ENCODE measurements at regions not wholly inside any gene's neighbourhood (a gene's known extent, or its start where the extent isn't known, plus 50 kb on each side); places are given as distances from the start of the nearest gene placed in this dataset.
"Not testable (repeated sequence)": the region's sequence is repeated elsewhere in the genome, so short reads cannot be mapped to it uniquely, and the experiment has no call there.

DNA sequence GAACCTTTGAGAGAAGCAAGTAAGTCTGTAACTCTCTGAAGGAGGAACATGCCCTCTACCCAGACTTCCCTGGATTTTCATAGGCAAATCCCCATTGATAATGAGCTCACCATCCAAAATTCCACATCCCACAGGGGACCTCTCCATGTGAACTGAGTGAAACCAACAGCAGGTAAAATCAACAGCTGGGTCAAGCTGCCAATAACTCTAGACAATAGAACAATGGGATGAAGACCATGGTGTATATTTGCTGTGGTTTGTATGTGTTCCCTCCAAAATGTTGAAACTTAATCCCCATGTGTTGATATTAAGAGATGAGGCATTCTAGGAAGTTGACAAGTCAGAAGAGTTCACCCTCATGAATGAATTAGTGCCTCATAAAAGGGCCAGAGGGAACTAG, 110.2 kb upstream of the MYO10 start:
- no peak for DNase-seq
- H3K4me3 Mint-ChIP-seq: no peak overlapping the region
- no peaks in the 10 kb centered on the region for H3K36me3 Mint-ChIP-seq (ENCODE audit: low read depth)
- CTCF ChIA-PET: interaction anchor here (0.7 kb wide), 1 partner anchor 64 kb away, joined by 4 read pairs; no protein-coding TSS in a partner anchor
- intact Hi-C loops (cut with micrococcal nuclease): no loop called here
- H3K27me3 Mint-ChIP-seq (ENCODE audit: low read depth): no peaks in the 10 kb centered on the region
- no peaks in the 10 kb centered on the region for H3K4me1 Mint-ChIP-seq (ENCODE audit: low read depth)
- peaks cover 1% of the 10 kb centered on the region for H3K9me3 Mint-ChIP-seq
- H3K27ac Mint-ChIP-seq: no peak overlapping the region

DNA sequence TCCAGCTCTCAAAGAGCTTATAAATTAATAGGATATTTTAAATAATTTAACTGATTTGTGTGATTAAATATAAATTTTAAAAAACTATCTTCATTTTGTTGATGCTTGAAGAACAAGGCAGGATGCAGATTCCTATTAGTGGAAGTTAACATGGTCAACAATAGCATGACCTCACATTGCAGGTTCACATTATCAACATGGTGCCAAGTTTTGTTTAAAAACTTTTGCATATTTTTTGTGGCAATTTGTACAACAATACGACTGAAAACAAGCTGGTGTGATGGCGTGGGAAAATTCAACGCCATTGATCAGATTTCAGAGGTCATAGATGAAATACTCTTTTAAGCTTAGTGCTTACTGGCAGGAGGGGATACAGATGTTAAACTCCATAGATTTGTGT, 114.1 kb upstream of the MYO10 start:
- Mint-ChIP-seq H3K27ac (no peak overlapping the region), H3K4me1 (ENCODE audit: low read depth) (no peaks in the 10 kb centered on the region)

DNA sequence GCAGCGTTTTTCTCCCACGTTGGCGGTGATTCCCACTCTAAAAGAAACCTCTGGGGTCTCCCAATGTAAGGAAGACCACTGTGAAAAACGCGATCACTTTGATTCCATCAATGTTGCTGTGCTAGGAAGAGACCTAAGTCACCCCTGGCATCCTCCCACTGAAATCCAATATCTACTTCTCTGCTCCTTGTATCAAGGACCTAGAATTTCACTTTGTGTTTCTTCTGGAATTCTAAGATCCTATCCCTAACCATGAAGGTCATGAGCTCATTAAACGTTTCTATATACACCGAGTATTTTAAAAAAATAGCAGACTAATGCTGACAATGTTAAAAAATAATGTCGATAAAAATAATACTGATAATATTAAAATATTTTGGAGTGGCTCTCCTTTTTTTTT, 118.8 kb upstream of the MYO10 start:
- intact Hi-C loops (cut with micrococcal nuclease): no loop called here
- CTCF ChIA-PET: interaction anchor here (0.6 kb wide), 1 partner anchor 13 kb away, joined by 3 read pairs; no protein-coding TSS in a partner anchor

More for the DNA sequence above, 114.1 kb upstream of the MYO10 start:
- intact Hi-C loops (cut with micrococcal nuclease): no loop called here
- Mint-ChIP-seq H3K36me3 (ENCODE audit: low read depth) (no peaks in the 10 kb centered on the region), H3K4me3 (no peak overlapping the region), H3K9me3 (peaks cover 1% of the 10 kb centered on the region), H3K27me3 (ENCODE audit: low read depth) (no peaks in the 10 kb centered on the region)
- no peak for DNase-seq
- CTCF ChIA-PET: no interaction called here

DNA sequence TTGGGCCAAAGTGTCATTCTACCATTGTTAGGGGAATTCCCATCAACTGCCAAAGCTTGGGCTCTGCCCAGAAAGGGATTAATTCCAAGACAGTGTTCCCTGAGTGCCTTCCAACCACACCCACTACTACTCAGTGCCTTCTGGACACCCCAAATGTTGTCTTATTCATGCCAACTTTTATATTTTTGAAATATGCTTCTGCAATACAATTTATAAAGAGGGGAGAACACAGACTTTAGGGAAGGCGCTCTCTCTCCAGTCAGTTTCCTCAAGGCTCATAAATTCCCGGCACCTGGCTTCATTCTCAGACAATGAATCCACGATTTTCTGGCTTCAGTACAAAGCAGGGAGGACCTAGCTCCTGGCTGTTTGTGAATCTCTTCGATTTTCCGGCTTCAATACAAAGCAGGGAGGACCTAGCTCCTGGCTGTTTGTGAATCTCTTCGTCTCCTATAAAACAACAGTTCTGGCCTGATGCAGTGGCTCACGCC, 120.1 kb upstream of the MYO10 start:
- Mint-ChIP-seq H3K27me3 (ENCODE audit: low read depth) (no peaks in the 10 kb centered on the region), H3K4me3 (no peak overlapping the region), H3K36me3 (ENCODE audit: low read depth) (no peaks in the 10 kb centered on the region), H3K4me1 (ENCODE audit: low read depth) (no peaks in the 10 kb centered on the region), H3K9me3 (no peaks in the 10 kb centered on the region), H3K27ac (no peak overlapping the region)
- intact Hi-C loops (cut with micrococcal nuclease): no loop called here
- DNase-seq: no peak
- CTCF ChIA-PET: no interaction called here

More for the DNA sequence above, 118.8 kb upstream of the MYO10 start:
- no peaks in the 10 kb centered on the region for H3K36me3 Mint-ChIP-seq (ENCODE audit: low read depth)
- no peak for DNase-seq
- no peaks in the 10 kb centered on the region for H3K4me1 Mint-ChIP-seq (ENCODE audit: low read depth)
- H3K27ac Mint-ChIP-seq: no peak overlapping the region
- H3K27me3 Mint-ChIP-seq (ENCODE audit: low read depth): no peaks in the 10 kb centered on the region
- no peaks in the 10 kb centered on the region for H3K9me3 Mint-ChIP-seq
- no peak overlapping the region for H3K4me3 Mint-ChIP-seq

GRCh38 chr5:17058438-17058837, 122.3 kb upstream of the MYO10 start:
- no peak for DNase-seq
- no peak overlapping the region for H3K4me3 Mint-ChIP-seq
- intact Hi-C loops (cut with micrococcal nuclease): no loop called here
- no peaks in the 10 kb centered on the region for H3K4me1 Mint-ChIP-seq (ENCODE audit: low read depth)
- CTCF ChIA-PET: no interaction called here
- no peaks in the 10 kb centered on the region for H3K27me3 Mint-ChIP-seq (ENCODE audit: low read depth)
- no peaks in the 10 kb centered on the region for H3K9me3 Mint-ChIP-seq
- H3K27ac Mint-ChIP-seq: no peak overlapping the region
- H3K36me3 Mint-ChIP-seq (ENCODE audit: low read depth): no peaks in the 10 kb centered on the region

- Mint-ChIP-seq H3K4me3 (no peak overlapping the region), H3K9me3 (no peaks in the 10 kb centered on the region), H3K36me3 (ENCODE audit: low read depth) (no peaks in the 10 kb centered on the region), H3K27ac (no peak overlapping the region), H3K27me3 (ENCODE audit: low read depth) (no peaks in the 10 kb centered on the region), H3K4me1 (ENCODE audit: low read depth) (no peaks in the 10 kb centered on the region)
- CTCF ChIA-PET: no interaction called here
- no peak for DNase-seq
- intact Hi-C loops (cut with micrococcal nuclease): no loop called here
These were observed 125.9 kb upstream of the MYO10 start for GRCh38 chr5:17061973-17062470.

DNA sequence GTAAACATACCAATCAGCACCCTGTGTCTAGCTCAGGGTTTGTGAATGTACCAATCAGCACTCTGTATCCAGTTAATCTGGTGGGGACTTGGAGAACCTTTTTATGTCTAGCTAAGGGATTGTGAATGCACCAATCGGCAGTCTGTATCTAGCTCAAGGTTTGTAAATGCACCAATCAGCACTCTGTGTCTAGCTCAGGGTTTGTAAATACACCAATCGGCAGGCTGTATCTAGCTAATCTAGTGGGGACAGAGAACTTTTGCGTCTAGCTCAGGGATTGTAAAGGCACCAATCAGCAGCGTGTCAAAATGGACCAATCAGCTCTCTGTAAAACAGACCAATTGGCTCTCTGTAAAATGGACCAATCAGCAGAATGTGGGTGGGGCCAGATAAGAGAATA, 126.7 kb upstream of the MYO10 start:
- intact Hi-C loops (cut with micrococcal nuclease); H3K4me3 Mint-ChIP-seq; DNase-seq; H3K36me3 Mint-ChIP-seq (ENCODE audit: low read depth); H3K4me1 Mint-ChIP-seq (ENCODE audit: low read depth); H3K27ac Mint-ChIP-seq; H3K9me3 Mint-ChIP-seq; H3K27me3 Mint-ChIP-seq (ENCODE audit: low read depth): not testable (repeated sequence)
- CTCF ChIA-PET: interaction anchor here (0.6 kb wide), 1 partner anchor 69 kb away, joined by 5 read pairs; no protein-coding TSS in a partner anchor

DNA sequence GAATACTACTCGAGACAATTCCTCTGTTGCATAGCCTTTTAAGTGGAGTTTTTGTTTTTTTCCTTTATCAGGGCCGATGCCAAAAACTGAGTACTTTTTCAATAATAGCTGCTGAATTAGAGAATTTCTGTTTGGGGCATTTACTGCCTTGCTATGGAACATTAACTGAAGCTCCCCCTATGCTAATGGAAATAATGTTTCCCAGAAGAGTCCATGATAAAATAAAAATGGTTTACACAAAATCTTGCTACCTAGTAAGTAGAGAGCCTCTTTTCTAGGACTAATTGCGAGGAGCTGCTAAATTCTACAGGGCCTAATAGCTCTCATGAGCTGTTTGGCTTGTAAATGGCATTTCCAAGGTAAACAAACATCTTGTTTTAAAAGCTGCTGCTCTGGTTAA, 128.2 kb upstream of the MYO10 start:
- Mint-ChIP-seq H3K27ac (no peak overlapping the region), H3K4me1 (ENCODE audit: low read depth) (no peaks in the 10 kb centered on the region), H3K4me3 (no peak overlapping the region), H3K9me3 (no peaks in the 10 kb centered on the region), H3K27me3 (ENCODE audit: low read depth) (no peaks in the 10 kb centered on the region), H3K36me3 (ENCODE audit: low read depth) (no peaks in the 10 kb centered on the region)
- no peak for DNase-seq
- intact Hi-C loops (cut with micrococcal nuclease): no loop called here
- CTCF ChIA-PET: interaction anchor here (0.6 to 0.7 kb wide), 3 partner anchors 8 to 314 kb away, joined by 3 to 5 read pairs (median 3); no protein-coding TSS in a partner anchor

GRCh38 chr5:17065458-17065857, 129.4 kb upstream of the MYO10 start:
- DNase-seq: no peak
- no peak overlapping the region for H3K27ac Mint-ChIP-seq
- CTCF ChIA-PET: no interaction called here
- intact Hi-C loops (cut with micrococcal nuclease): no loop called here
- no peaks in the 10 kb centered on the region for H3K27me3 Mint-ChIP-seq (ENCODE audit: low read depth)
- no peak overlapping the region for H3K4me3 Mint-ChIP-seq
- H3K9me3 Mint-ChIP-seq: no peaks in the 10 kb centered on the region
- no peaks in the 10 kb centered on the region for H3K36me3 Mint-ChIP-seq (ENCODE audit: low read depth)
- H3K4me1 Mint-ChIP-seq (ENCODE audit: low read depth): no peaks in the 10 kb centered on the region

GRCh38 chr5:17066026-17066425, 129.9 kb upstream of the MYO10 start:
- H3K27me3 Mint-ChIP-seq (ENCODE audit: low read depth); H3K9me3 Mint-ChIP-seq; H3K4me3 Mint-ChIP-seq; H3K27ac Mint-ChIP-seq; DNase-seq; intact Hi-C loops (cut with micrococcal nuclease); H3K36me3 Mint-ChIP-seq (ENCODE audit: low read depth); H3K4me1 Mint-ChIP-seq (ENCODE audit: low read depth); CTCF ChIA-PET: not testable (repeated sequence)

- Mint-ChIP-seq H3K36me3 (ENCODE audit: low read depth) (no peaks in the 10 kb centered on the region), H3K4me1 (ENCODE audit: low read depth) (no peaks in the 10 kb centered on the region), H3K9me3 (no peaks in the 10 kb centered on the region), H3K27ac (no peak overlapping the region), H3K4me3 (no peak overlapping the region), H3K27me3 (ENCODE audit: low read depth) (no peaks in the 10 kb centered on the region)
- intact Hi-C loops (cut with micrococcal nuclease): no loop called here
- DNase-seq: no peak
- CTCF ChIA-PET: no interaction called here
These were observed 131.7 kb upstream of the MYO10 start for GRCh38 chr5:17067657-17068392.

DNA sequence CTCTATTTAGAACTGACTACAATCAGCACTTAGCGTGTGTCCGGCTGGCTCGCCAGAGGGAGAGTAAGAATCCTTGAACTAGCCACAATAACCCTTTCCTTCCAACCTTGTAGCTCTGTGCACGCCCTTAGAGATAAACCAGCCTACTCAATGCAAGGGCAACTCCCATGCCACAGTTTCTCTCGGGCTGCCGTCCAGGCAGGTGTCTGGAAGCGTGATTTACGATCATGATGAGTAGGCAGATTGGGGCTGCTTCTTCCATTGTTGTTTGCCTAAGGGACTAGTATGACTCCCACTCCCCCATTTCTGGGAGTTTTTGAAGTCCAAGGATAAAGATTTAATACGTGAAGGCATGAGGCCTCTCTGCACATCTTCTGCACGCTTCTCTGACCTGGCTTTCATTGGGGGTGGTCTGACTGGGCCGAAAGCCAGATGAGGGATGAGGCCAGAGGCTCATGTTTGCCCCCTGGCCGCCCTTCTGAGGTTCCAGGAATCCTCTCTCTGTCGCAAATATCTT, 134.0 kb upstream of the MYO10 start:
- DNase-seq: no peak
- Mint-ChIP-seq H3K4me3 (no peak overlapping the region), H3K36me3 (ENCODE audit: low read depth) (no peaks in the 10 kb centered on the region), H3K27me3 (ENCODE audit: low read depth) (no peaks in the 10 kb centered on the region), H3K4me1 (ENCODE audit: low read depth) (no peaks in the 10 kb centered on the region), H3K27ac (no peak overlapping the region), H3K9me3 (no peaks in the 10 kb centered on the region)
- CTCF ChIA-PET: no interaction called here
- intact Hi-C loops (cut with micrococcal nuclease): no loop called here

DNA sequence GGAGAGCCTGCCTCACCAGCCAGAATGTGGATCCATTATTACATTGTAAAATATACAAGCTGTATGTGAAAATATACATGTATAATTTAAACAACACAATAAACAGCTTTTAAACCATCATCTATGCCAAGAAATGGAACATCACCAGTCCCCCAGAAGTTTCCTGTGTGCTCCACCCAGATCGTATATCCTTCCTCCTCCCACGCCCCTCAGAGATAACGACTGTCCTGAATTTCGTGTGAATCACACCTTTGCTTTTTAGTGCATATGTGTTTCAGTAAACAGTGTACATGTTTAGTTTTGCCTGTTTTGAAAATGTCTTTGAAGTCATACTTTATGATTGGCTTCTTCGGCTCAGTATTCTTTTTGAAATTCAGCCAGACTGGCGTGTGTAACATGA, 134.6 kb upstream of the MYO10 start:
- Mint-ChIP-seq H3K27ac (no peak overlapping the region), H3K9me3 (no peaks in the 10 kb centered on the region), H3K4me3 (no peak overlapping the region), H3K36me3 (ENCODE audit: low read depth) (no peaks in the 10 kb centered on the region), H3K27me3 (ENCODE audit: low read depth) (no peaks in the 10 kb centered on the region), H3K4me1 (ENCODE audit: low read depth) (no peaks in the 10 kb centered on the region)
- intact Hi-C loops (cut with micrococcal nuclease): no loop called here
- CTCF ChIA-PET: no interaction called here
- DNase-seq: no peak
